HG02943 (cell line): ENCODE measurements at regions not wholly inside any gene's neighbourhood (a gene's known extent, or its start where the extent isn't known, plus 50 kb on each side); places are given as distances from the start of the nearest gene placed in this dataset.
A peak's percentile ranks its signal among the peaks of the same experiment; 100 is the strongest.
"Not testable (repeated sequence)": the region's sequence is repeated elsewhere in the genome, so short reads cannot be mapped to it uniquely, and the experiment has no call there.

Source experiments
- ATAC-seq: cut with Tn5 transposase; IDR thresholded peaks from one replicate; pipeline ENCODE4 v1.9.1; 2021; ENCODE audit warnings: mild to moderate bottlenecking, low read depth, moderate library complexity; ENCODE audit not compliant: unreplicated experiment

GRCh38 chr4:183044924-183045640, 54.0 kb upstream of the WWC2 start:
- not testable (repeated sequence) for ATAC-seq

DNA sequence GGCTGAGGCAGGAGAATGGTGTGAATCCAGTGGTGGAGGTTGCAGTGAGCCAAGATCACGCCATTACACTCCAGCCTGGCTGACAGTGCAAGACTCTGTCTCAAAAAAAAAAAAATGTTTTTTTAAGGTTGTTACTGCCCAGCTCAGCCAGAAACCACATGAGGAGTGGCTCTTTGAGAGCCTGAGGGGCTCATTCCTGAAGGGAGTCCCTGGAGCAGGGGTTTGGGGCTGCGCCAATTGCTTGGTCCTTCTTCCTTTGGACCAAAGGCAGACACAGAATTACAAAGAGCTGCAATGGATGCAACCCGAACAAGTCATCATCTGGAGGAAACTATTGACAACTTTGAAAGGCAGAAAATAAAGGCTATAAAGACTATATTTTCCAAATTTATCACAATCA, 60.6 kb upstream of the WWC2 start:
- no peak for ATAC-seq

DNA sequence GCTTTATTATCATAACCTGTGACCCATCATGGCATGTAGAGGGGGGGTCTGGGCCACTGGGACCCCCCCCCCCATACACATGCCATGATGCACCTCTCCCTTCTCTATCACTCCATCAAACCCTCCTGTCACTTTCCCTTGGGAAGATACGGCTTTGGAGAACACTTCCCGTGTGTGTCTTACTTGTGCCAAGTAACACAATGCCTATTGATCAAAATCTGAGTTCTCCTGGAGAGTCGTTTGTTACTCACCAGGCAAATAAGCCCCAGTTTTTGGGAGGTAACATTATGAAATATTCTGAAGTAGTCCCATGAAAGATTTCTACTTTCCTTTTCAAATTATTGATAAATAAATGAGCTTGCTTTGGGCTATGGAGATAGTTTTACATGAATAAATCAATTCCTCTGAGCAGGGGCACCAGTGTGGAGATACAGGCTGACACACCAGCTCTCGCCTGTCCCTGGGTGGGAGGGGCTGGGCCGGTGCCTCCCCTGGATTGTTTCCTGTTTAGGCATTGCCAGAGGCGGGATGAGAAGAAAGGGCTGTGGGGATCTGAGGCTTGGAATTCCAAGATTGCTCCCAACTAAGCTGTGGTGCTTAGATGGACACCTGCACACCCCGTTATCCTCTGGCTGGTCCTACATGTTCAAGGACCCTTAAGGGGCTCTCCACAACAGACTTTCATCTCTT, 63.2 kb upstream of the WWC2 start:
- ATAC-seq: no peak

DNA sequence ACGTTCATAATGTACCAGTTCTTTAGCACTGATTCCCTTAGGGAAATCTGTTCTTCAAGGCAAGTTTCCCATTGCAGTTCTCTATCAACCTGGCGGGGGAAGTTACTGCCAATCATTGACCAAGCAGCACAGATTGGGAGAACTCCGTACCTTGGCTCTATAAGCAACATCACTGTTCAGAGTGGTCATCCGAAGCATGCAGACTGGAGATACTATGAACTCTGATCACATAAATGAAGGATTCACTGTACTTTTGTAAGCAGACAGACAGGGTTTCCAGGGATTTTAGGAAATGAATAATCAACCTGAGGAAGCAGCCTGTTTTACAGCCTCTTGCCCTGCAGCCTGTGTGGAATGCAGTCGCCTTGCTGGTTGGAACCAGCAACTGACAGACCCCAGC, 63.8 kb upstream of the WWC2 start:
- ATAC-seq: no peak

- no peak for ATAC-seq
Observed at GRCh38 chr4:183030823-183031222, 68.2 kb upstream of the WWC2 start.

- no peak for ATAC-seq
Observed at GRCh38 chr4:183030309-183030708, 68.7 kb upstream of the WWC2 start.

DNA sequence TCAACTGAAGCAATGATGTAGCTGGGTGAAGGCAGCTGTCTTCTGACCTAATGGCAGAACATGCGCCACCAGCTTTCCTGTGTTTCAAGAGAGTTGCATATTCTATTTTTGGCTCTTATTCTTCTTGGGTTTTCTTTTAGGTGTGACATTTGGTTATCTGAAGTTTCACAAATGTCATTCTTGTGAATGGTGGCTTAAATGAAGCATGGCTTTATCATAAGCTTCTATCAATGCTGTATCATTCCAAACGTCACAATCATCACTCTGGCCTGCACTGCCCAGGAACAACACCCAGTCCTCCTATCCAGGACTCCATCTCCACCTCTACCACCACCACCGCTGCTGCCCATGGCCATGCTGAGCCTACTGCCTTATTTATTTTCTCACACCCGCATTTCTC, 69.7 kb upstream of the WWC2 start:
- no peak for ATAC-seq

GRCh38 chr4:183026701-183027100, 72.4 kb upstream of the WWC2 start:
- no peak for ATAC-seq

DNA sequence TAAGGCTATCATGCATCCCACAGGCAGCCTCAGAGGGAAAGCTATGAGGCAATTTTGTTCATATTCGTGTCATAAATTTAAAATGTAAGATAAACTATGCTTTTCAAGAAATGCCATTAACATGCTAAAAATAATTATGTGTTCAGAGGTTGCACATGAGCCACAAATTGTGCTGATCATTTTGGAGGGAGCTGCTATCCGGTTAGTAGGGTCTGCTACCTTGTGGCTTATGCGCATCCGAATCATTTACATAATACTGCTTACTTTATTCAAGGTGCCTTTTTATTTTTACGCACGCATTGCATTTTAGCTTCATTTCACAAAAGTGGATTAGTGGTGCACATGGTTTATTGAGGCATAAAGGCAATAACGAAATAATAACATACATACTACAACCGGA, 76.4 kb upstream of the WWC2 start:
- ATAC-seq: no peak

- ATAC-seq: no peak
Observed at GRCh38 chr4:183017962-183018361, 81.1 kb upstream of the WWC2 start.

DNA sequence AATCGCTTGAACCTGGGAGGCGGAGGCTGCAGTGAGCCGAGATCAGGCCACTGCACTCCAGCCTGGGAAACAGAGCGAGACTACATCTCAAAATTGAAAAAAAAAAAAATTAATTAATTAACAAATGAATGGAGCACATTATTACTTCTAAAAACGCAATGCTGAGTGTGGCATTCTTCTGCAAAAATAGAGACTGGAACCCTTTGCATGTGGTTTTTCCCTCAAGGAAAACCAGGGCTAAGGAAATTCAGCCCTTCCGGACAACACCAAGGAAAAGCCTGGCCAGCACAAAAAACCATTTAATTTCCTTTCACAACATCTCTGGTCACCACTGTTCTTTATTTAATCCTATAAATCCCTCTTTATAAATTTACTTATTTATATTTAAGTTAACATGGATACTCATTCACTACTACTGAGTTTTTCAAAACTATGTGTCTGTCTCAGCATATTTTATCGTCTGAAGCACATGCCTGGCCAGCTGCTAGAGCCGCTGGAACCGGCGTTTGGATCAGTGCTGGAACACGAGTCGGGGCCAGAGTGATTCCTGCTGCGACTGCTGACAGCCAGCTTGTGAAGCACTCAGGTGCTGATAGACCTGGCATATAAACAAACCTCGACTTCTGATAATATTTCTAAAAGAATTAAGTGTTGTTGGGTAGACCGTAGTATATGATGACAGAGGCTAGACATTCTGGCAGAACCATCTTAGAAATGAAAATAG, 84.5 kb upstream of the WWC2 start:
- no peak for ATAC-seq

- no peak for ATAC-seq
Observed at GRCh38 chr4:183013730-183014002, 85.4 kb upstream of the WWC2 start.

DNA sequence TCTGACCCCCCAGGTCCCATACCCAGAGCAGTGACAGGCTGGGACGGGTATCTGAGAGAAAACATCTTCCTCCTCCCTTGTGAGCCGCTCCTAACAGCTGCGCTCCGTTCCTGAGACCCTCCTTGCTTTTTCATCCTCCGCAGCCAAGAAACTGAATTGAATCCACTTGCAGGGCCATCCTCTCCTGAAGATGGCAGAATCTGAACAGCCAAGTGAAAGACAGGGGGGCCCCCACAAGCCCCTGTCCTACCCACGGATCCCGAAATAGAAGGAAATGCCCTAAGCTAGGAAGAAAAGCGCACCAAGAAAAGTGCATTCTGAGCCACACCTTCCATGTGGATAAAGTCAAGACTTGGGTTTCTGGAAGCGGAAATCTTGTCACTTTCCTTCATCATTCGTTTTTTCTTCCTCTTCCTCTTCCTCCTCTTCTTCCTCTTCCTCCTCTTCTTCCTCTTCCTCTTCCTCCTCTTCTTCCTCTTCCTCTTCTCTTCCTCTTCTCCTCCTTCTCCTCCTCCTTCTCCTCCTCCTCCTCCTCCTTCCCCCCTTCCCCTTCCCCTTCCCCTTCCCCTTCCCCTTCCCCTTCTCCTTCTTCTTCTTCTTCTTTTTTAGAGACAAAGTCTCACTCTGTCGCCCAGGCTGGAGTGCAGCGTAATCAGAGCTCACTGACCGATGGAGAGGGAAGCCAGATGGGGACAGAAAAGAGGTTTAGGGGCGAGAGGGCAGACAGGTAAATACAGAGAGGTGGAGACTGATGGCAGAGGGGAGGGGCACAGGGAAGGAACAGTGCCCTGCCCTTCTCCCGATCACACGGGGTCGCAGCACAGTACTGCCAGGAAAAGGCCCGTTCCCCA, 86.0 kb upstream of the WWC2 start:
- no peak for ATAC-seq

- ATAC-seq: no peak
Observed at GRCh38 chr4:183011213-183011907, 87.7 kb upstream of the WWC2 start.

- no peak for ATAC-seq
Observed at GRCh38 chr4:183008492-183008891, 90.6 kb upstream of the WWC2 start.

DNA sequence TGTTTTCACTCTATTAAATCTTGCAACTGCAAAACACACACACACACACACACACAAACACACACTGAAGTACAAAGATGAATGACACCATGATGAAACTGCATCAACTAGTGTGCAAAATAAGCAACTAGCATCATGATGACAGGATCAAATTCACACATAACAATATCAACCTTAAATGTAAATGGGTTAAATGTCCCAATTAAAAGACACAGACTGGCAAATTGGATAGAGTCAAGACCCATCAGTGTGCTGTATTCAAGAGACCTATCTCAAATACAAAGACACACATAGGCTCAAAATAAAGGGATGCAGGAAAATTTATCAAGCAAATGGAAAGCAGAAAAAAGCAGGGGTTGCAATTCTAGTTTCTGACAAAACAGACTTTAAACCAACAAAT, 87.2 kb upstream of the DCTD start:
- ATAC-seq: not testable (repeated sequence)

DNA sequence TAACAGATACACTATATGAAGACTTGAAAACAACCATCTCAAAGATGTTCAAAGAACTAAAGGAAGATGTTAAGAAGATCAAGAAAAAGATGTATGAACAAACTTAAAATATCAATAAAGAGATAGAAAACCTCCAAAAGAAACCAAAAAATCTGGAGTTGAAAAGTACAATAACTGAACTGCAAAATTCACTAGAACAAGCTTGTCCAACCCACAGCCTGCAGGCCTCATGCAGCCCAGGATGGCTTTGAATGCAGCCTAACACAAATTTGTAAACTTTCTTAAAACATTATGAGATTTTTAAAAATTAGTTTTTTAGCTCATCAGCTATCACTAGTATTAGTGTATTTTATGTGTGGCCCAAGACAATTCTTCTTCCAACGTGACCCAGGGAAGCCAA, 77.0 kb upstream of the DCTD start:
- no peak for ATAC-seq

DNA sequence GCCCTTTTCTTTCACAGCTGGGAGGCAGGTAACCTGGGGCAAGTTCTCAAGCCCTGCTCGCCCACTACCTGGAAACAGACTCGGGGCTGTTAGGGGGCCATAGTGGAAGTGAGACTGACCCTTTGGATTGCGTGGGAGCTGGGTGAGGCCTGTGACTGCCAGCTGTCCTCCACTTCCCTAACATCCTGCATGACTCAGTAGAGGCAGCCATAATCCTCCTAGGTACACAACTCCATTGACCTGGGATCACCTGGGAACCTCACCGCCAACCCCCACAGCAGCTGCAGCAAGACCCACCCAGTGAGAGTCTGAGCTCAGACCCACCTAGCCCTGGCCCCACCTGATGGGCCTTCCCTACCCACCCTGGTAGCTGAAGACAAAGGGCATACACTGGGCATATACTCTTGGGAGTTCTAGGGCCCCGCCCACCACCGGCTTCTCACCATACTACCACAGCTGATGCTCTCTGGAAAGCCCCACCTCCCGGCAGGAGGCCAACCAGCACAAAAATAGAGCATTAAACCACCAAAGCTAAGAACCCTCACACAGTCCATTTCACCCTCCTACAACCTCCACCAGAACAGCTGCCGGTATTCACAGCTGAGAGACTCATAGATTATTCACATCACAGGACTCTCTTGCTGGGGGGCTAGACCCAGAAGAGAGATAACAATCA, 61.1 kb upstream of the DCTD start:
- ATAC-seq: peak; percentile 63

- peak; percentile 50 for ATAC-seq
Observed at GRCh38 chr4:182975806-182976205, 58.6 kb upstream of the DCTD start.

DNA sequence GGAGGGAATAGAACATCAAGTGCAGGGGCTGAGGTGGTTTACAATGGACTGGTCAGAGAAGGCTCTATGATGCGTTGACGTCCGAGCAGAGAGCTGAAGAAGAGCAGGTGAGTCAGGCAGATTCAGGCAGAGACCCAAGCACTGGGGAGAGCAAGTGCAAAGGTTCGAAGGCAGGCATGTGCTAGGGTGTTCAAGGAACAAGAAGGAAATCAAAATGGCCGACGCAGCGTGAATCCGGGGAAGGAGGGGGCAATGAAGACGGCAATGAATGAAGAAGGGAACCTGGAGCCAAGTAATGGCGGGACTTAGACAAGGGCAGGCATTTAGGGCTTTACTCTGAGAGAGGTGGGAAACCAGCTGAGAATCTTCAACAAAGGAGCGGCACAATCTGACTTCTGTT, 56.8 kb upstream of the DCTD start:
- ATAC-seq: no peak
